Astrocyte of the cerebellum (primary cell): ENCODE measurements at regions not wholly inside any gene's neighbourhood (a gene's known extent, or its start where the extent isn't known, plus 50 kb on each side); places are given as distances from the start of the nearest gene placed in this dataset.

Source experiments
- DNase-seq: peaks from one replicate; pipeline ENCODE4 v3.0.0-alpha.2; 2011; ENCODE audit warnings: low read depth
- H3K4me3 ChIP-seq: 2 replicates; pipeline ENCODE4 v1.5.1; 2011; ENCODE audit warnings: mild to moderate bottlenecking, low read depth, low read length, moderate library complexity
- in situ Hi-C: cut with HindIII; loops from 2 replicates; pipeline ENCODE4 v1.10.0; 2017; ENCODE audit warnings: low sequenced_read_pairs
- TF ChIP-seq, protein P1 (sequence below): IDR thresholded peaks from 2 replicates; pipeline ENCODE4 v1.5.1; 2012; ENCODE audit warnings: low read length, low read depth, moderate library complexity, mild to moderate bottlenecking; ENCODE audit errors: missing control alignments

DNA sequence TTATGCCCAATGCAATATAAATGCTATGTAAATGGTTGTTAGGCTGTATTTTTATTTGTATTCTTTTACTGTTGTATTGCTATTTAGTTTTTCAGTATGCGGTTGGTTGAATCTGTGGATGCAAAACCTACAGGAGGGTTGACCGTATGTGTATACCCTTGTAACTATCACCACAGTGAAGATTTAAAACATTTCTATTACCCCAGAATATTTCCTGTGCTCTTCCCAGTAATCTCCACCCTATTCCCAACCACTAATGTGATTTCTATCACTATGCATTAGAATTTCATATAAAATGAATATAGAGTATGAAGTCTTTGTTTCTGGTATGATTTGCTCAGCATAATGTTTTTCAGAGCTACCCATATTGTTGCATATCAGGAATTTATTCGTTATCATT lies 705.0 kb downstream of the MECOM start:
- H3K4me3 ChIP-seq = no peak overlapping the region
- DNase-seq = no peak
- TF ChIP-seq, protein P1, sequence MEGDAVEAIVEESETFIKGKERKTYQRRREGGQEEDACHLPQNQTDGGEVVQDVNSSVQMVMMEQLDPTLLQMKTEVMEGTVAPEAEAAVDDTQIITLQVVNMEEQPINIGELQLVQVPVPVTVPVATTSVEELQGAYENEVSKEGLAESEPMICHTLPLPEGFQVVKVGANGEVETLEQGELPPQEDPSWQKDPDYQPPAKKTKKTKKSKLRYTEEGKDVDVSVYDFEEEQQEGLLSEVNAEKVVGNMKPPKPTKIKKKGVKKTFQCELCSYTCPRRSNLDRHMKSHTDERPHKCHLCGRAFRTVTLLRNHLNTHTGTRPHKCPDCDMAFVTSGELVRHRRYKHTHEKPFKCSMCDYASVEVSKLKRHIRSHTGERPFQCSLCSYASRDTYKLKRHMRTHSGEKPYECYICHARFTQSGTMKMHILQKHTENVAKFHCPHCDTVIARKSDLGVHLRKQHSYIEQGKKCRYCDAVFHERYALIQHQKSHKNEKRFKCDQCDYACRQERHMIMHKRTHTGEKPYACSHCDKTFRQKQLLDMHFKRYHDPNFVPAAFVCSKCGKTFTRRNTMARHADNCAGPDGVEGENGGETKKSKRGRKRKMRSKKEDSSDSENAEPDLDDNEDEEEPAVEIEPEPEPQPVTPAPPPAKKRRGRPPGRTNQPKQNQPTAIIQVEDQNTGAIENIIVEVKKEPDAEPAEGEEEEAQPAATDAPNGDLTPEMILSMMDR = no peak
- in situ Hi-C loops = no loop called here

DNA sequence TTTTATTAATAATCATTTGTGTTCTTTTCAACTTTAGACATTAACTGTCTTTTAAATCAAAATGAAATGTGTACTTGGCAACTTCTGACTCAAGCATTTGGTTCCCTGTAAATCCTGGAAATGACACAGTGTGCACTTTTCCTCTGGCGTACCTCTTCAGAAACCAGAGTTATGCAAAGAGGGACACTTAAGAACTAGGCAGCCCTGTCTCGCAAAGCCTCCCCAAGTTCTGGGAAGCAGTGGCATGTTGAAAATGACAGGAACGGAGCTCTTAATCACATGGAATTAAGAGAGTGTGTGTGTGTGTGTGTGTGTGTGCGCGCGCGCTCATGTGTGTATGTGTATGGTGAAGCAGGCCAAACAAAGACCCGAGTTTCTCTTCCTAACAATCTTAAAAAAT lies 707.4 kb downstream of the MECOM start:
- in situ Hi-C loops = no loop called here
- H3K4me3 ChIP-seq = no peak overlapping the region
- DNase-seq = no peak
- TF ChIP-seq, protein P1 = no peak

DNA sequence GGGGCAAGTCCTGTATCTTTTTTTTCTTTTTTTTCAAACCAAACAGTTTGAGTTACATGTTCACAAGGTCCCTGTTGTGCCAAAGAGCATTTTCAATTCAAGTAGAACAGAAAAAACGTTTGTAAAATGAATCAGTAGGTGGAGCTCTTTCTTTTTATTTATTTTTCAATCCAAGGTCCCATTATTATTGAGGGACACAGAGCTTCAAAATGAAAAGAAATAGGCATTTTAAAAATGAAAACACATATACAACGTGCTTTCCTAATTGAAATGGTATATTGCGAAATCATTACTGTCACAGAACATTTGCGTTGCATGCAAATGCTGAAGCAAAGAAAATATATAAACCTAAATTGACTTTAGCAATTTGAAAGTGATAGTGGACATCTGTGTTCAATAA lies 711.0 kb downstream of the MECOM start:
- in situ Hi-C loops = no loop called here
- DNase-seq = peak; percentile 40
- TF ChIP-seq, protein P1 = peak; percentile 25
- no peak overlapping the region for H3K4me3 ChIP-seq

DNA sequence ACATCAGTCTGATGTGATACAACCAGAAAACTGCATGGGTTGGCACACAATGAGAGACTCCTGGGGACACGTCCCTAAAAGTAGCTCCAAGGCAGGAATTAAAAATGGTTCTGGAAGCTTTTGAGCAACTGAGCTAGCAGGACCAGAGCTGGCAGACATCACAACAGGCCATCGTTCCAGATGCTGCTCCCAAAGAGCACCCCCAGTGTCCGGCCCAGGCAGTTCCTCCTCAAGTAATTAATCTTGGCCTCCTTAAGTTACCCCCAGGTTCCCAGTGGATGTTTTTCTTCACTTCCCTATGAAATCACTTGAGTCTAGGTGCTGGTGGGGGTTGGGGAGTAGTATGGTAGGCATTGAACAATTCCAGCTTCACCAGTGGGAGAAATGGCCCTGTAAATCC lies 711.6 kb downstream of the MECOM start:
- no peak for DNase-seq
- in situ Hi-C loops = no loop called here
- no peak overlapping the region for H3K4me3 ChIP-seq
- TF ChIP-seq, protein P1 = no peak

DNA sequence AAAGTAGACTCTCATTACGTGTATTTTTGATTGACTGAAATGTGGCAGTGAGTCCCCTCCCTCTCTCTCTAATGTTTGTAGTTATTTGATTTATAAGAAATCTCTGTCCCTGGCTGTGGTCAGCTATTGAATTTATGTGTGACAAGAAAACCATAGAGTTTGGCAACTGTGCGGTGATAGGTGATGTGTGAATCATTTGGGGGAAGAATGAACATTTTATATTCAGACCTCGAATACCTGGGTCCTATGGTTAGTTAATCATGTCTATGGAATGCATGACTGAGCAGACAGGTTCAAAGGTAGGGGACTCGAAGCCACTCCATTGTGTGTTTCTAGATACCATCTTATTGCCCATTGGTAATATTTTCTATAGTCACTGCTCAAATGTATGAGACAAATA lies 712.1 kb downstream of the MECOM start:
- in situ Hi-C loops = no loop called here
- DNase-seq = no peak
- H3K4me3 ChIP-seq = no peak overlapping the region
- TF ChIP-seq, protein P1 = no peak

DNA sequence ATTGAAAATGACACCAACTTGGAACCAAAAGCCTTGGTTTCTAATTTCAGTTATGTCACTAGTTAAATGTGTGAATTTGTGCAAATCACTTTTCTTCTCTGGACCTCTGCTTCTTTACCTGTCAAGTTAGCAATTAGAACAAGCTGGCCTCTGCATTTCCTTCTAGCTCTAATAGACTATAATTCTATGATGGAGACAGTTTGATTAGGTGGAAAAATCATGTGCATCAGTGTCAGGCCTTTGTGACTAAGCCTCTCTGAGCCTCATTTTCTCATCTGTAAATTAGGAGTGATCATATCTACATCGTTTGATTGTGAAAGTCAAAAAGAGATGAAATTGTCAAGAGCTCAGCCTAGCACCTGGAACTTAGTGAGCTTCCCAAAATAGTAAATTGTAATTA lies 712.9 kb downstream of the MECOM start:
- DNase-seq = no peak
- TF ChIP-seq, protein P1 = no peak
- no peak overlapping the region for H3K4me3 ChIP-seq
- in situ Hi-C loops = no loop called here
